SK-N-SH treated with all-trans-retinoic acid at 6 μM for 48 hours (cell line): ENCODE measurements at regions not wholly inside any gene's neighbourhood (a gene's known extent, or its start where the extent isn't known, plus 50 kb on each side); places are given as distances from the start of the nearest gene placed in this dataset.

Source experiments
- ATAC-seq: fragments of 200-7000 bp; cut with Tn5 transposase; 3 replicates; pipeline ENCODE4 v1.9.1; 2020; ENCODE audit warnings: mild to moderate bottlenecking, moderate library complexity
- ARNTL ChIP-seq: fragments of 450-650 bp; formaldehyde crosslinking; IDR thresholded peaks from 2 replicates; pipeline ENCODE4 v1.5.0; 2020; ENCODE audit warnings: low read depth, mild to moderate bottlenecking, moderate library complexity, borderline replicate concordance
- BACH2 ChIP-seq: fragments of 250-450 bp; sonication (Bioruptor Pico); IDR thresholded peaks from 2 replicates; pipeline ENCODE4 v1.9.0; 2021; ENCODE audit warnings: mild to moderate bottlenecking, borderline replicate concordance
- CSDC2 ChIP-seq: fragments of 250-450 bp; sonication (Bioruptor Pico); IDR thresholded peaks from 2 replicates; pipeline ENCODE4 v1.5.0; 2020; ENCODE audit warnings: mild to moderate bottlenecking, moderate library complexity
- CSRNP3 ChIP-seq: fragments of 250-450 bp; sonication (Bioruptor Pico); IDR thresholded peaks from 2 replicates; pipeline ENCODE4 v1.5.1; 2021; ENCODE audit warnings: mild to moderate bottlenecking, moderate library complexity
- ESRRG ChIP-seq: fragments of 250-450 bp; sonication (Bioruptor Pico); IDR thresholded peaks from 2 replicates; pipeline ENCODE4 v1.6.1; 2021; ENCODE audit warnings: mild to moderate bottlenecking
- GLIS3 ChIP-seq: fragments of 250-450 bp; sonication (Bioruptor Pico); IDR thresholded peaks from 2 replicates; pipeline ENCODE4 v1.5.0; 2020; ENCODE audit warnings: mild to moderate bottlenecking, moderate library complexity
- ISL1 ChIP-seq: fragments of 250-450 bp; sonication (Bioruptor Pico); IDR thresholded peaks from 2 replicates; pipeline ENCODE4 v2.1.2; 2022; ENCODE audit warnings: mild to moderate bottlenecking, moderate library complexity
- OSR1 ChIP-seq: fragments of 250-450 bp; sonication (Bioruptor Pico); IDR thresholded peaks from 2 replicates; pipeline ENCODE4 v1.8.0; 2022; ENCODE audit warnings: moderate library complexity, mild to moderate bottlenecking, inconsistent platforms
- PATZ1 ChIP-seq: fragments of 250-450 bp; sonication (Bioruptor Pico); IDR thresholded peaks from 2 replicates; pipeline ENCODE4 v1.8.0; 2020; ENCODE audit warnings: mild to moderate bottlenecking, moderate library complexity, borderline replicate concordance
- PPARA ChIP-seq: fragments of 250-450 bp; sonication (Bioruptor Pico); IDR thresholded peaks from 2 replicates; pipeline ENCODE4 v1.5.0; 2020; ENCODE audit warnings: mild to moderate bottlenecking, borderline replicate concordance
- RARB ChIP-seq: fragments of 250-450 bp; sonication (Bioruptor Pico); IDR thresholded peaks from 2 replicates; pipeline ENCODE4 v1.8.0; 2021; ENCODE audit warnings: mild to moderate bottlenecking, moderate library complexity
- TCF4 ChIP-seq: fragments of 250-450 bp; sonication (Bioruptor Pico); IDR thresholded peaks from 2 replicates; pipeline ENCODE4 v1.8.0; 2021; ENCODE audit warnings: mild to moderate bottlenecking, moderate library complexity, borderline replicate concordance
- TOX ChIP-seq: fragments of 250-450 bp; sonication (Bioruptor Pico); IDR thresholded peaks from 2 replicates; pipeline ENCODE4 v1.8.0; 2021; ENCODE audit warnings: mild to moderate bottlenecking, moderate library complexity, borderline replicate concordance
- ZC3H10 ChIP-seq: fragments of 250-450 bp; sonication (Bioruptor Pico); IDR thresholded peaks from 2 replicates; pipeline ENCODE4 v1.5.1; 2021; ENCODE audit warnings: mild to moderate bottlenecking, moderate library complexity
- ZFP3 ChIP-seq: fragments of 250-450 bp; sonication (Bioruptor Pico); IDR thresholded peaks from 2 replicates; pipeline ENCODE4 v1.5.0; 2020; ENCODE audit warnings: mild to moderate bottlenecking, moderate library complexity
- ZNF565 ChIP-seq: fragments of 450-650 bp; formaldehyde crosslinking; conservative IDR thresholded peaks from 2 replicates; pipeline ENCODE4 v1.5.0; 2020; ENCODE audit warnings: low read depth, mild to moderate bottlenecking, moderate library complexity
- ZNF70 ChIP-seq: fragments of 450-650 bp; formaldehyde crosslinking; IDR thresholded peaks from 2 replicates; pipeline ENCODE4 v1.5.0; 2020; ENCODE audit warnings: mild to moderate bottlenecking, moderate library complexity
- ZNF8 ChIP-seq: fragments of 450-650 bp; formaldehyde crosslinking; IDR thresholded peaks from 2 replicates; pipeline ENCODE4 v1.5.0; 2020; ENCODE audit warnings: mild to moderate bottlenecking, moderate library complexity
- TF ChIP-seq, protein P1 (sequence below): fragments of 250-450 bp; sonication (Bioruptor Pico); IDR thresholded peaks from 2 replicates; pipeline ENCODE4 v1.8.0; 2021; ENCODE audit warnings: low read depth, mild to moderate bottlenecking, moderate library complexity, borderline replicate concordance

DNA sequence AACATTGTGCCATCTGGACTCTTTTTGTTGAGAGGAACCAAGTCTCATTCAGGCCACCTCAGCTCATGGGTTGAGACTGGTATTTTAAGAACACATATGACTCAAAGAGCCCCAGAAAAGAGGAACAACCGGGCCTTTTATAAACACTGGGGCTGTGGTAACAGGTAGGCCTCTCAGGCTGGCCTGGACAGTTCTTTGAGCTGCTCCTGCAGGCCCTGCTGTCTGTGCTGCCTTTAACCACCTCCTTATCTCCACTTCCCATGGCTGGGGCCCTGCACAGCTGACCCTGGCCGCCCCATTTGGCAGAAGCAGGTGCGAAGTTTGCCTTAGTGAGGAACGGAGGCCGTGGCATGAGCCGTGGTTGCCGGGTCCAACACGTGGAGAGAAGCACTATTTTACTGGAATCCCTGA is 163.3 kb downstream of the RHOU start:
- ATAC-seq, result no peak
- TF ChIP-seq GLIS3 (CRISPR knock-in tag) (no peak), TOX (CRISPR knock-in tag) (no peak), ZNF70 (CRISPR knock-in tag) (no peak), BACH2 (no peak), OSR1 (CRISPR knock-in tag) (no peak), ARNTL (CRISPR knock-in tag) (no peak), ZC3H10 (CRISPR knock-in tag) (no peak), TCF4 (CRISPR knock-in tag) (no peak), RARB (no peak)
- TF ChIP-seq, all 23 proteins: peak for 0

DNA sequence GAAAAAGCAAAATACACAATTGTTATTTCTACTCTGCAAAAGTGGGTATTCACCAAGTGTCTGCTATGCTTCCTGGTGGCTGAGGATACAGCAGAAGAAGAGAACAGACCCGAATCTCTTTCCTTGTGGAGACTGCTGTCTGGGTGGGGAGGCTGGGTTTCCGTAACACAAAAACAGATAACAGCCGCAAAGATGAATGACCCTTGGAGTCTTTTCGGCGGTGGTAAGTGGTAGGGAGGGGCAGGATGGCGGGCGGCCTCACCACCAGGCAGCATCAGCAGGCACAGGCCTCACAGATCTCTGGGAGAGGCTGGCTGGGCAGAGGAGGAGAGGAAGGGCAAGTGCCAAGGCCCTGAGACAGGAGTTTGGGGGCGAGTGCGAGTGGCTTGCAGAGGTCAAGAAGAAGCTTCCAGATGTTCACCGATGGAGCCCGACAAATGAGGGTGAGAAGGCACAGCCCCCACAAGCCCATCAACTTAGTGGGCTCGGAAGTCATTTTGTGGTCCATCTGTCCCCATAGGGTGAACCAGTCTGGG is 164.2 kb downstream of the RHOU start:
- TF ChIP-seq CSRNP3 (no peak), ZNF8 (CRISPR knock-in tag) (no peak), CSDC2 (CRISPR knock-in tag) (no peak)
- TF ChIP-seq, all 23 proteins: peak for 0
- ATAC-seq, result no peak

- TF ChIP-seq PPARA (CRISPR knock-in tag) (no peak), ARNTL (CRISPR knock-in tag) (no peak), ZNF70 (CRISPR knock-in tag) (no peak), ISL1 (CRISPR knock-in tag) (no peak), TOX (CRISPR knock-in tag) (no peak), PATZ1 (CRISPR knock-in tag) (no peak), ESRRG (CRISPR knock-in tag) (no peak), ZFP3 (CRISPR knock-in tag) (no peak), CSRNP3 (no peak), ZC3H10 (CRISPR knock-in tag) (no peak), BACH2 (no peak), TCF4 (CRISPR knock-in tag) (no peak), ZNF565 (CRISPR knock-in tag) (no peak)
- TF ChIP-seq, protein P1, sequence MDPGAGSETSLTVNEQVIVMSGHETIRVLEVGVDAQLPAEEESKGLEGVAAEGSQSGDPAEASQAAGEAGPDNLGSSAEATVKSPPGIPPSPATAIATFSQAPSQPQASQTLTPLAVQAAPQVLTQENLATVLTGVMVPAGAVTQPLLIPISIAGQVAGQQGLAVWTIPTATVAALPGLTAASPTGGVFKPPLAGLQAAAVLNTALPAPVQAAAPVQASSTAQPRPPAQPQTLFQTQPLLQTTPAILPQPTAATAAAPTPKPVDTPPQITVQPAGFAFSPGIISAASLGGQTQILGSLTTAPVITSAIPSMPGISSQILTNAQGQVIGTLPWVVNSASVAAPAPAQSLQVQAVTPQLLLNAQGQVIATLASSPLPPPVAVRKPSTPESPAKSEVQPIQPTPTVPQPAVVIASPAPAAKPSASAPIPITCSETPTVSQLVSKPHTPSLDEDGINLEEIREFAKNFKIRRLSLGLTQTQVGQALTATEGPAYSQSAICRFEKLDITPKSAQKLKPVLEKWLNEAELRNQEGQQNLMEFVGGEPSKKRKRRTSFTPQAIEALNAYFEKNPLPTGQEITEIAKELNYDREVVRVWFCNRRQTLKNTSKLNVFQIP, result no peak
Measured at GRCh38 chr1:228900099-228900885, 165.0 kb downstream of the RHOU start.

GRCh38 chr1:228900886-228901392 is 165.7 kb downstream of the RHOU start:
- TF ChIP-seq OSR1 (CRISPR knock-in tag) (no peak), TCF4 (CRISPR knock-in tag) (no peak), ZFP3 (CRISPR knock-in tag) (no peak)
- ATAC-seq, result no peak

More at GRCh38 chr1:228900099-228900885, 165.0 kb downstream of the RHOU start:
- ATAC-seq, result no peak
